Right lobe of liver (tissue), 4 donors: ENCODE measurements at regions not wholly inside any gene's neighbourhood (a gene's known extent, or its start where the extent isn't known, plus 50 kb on each side); places are given as distances from the start of the nearest gene placed in this dataset.

Experiments
- CTCF ChIP-seq, 4 donors: fragments of 200-600 bp in 3 of 4; fragments of 450-650 bp in 1 of 4; IDR thresholded peaks; one replicate each; pipeline versions ENCODE4 v1.5.1 to v1.8.0; 2016 to 2022; ENCODE audit warnings: antibody characterized with exemption in 4 of 4, mild to moderate bottlenecking in 2 of 4
- POLR2A ChIP-seq: fragments of 450-650 bp; IDR thresholded peaks from one replicate; pipeline ENCODE4 v1.6.1; 2017; ENCODE audit warnings: antibody characterized with exemption, mild to moderate bottlenecking
- donor health status: DM: no; HTN: no; CAD: no.
- donor health status: DM: no; HTN: no; CAD: no.
- donor health status: DM: no; HTN: yes; CAD: no.

DNA sequence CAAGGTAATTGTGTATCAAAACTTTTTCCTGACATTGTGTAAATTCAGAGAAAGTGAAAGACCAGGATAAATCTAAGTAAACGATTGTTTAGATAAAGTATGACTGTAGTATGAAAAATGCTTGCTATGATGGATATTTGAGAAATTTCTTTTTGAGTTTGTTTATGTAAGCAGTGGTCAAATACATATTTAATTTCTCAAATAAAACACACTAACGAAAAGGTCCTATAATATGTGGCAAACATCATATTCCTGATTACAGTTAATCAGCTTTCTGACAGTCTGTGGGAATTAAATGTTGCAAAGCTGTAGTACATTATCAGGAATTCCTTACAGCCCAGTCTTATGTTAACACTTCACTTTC is 636.9 kb downstream of the MMUT start:
- TF ChIP-seq POLR2A (no peak), CTCF (IDR thresholded peaks at IDR 0.05) (no peak)
